Fibroblast of villous mesenchyme (primary cell): ENCODE measurements at regions not wholly inside any gene's neighbourhood (a gene's known extent, or its start where the extent isn't known, plus 50 kb on each side); places are given as distances from the start of the nearest gene placed in this dataset.

Experiments
- DNase-seq: peaks from one replicate; pipeline ENCODE4 v3.0.0-alpha.2; 2010; ENCODE audit warnings: low read depth
- H3K4me3 ChIP-seq: 2 replicates; pipeline ENCODE4 v1.5.1; 2011; ENCODE audit warnings: low read depth, mild to moderate bottlenecking, low read length
- TF ChIP-seq, protein P1 (sequence below): IDR thresholded peaks from 2 replicates; pipeline ENCODE4 v1.5.1; 2012; ENCODE audit warnings: low read depth, mild to moderate bottlenecking, low read length; ENCODE audit not compliant: insufficient read depth

DNA sequence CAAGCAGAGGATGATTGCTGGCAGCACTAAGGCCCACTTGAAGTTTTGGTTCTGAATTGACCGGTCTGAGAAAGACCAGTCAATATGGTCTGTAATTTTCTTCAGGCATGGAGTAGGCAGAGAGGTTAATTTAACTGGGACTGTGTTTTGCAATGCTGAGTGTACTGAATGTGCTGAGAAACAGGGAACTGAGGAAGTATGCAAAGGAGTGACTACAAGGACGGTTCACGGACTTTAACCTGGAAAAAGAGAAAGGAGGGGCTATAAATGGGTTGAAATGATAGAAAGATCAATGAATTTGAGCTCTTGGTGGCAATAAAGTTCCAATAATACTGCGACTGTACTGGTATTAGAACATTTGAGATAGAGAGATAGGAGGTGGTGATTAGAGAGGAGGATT, 84.5 kb downstream of the MAGEB17 start:
- TF ChIP-seq, protein P1, sequence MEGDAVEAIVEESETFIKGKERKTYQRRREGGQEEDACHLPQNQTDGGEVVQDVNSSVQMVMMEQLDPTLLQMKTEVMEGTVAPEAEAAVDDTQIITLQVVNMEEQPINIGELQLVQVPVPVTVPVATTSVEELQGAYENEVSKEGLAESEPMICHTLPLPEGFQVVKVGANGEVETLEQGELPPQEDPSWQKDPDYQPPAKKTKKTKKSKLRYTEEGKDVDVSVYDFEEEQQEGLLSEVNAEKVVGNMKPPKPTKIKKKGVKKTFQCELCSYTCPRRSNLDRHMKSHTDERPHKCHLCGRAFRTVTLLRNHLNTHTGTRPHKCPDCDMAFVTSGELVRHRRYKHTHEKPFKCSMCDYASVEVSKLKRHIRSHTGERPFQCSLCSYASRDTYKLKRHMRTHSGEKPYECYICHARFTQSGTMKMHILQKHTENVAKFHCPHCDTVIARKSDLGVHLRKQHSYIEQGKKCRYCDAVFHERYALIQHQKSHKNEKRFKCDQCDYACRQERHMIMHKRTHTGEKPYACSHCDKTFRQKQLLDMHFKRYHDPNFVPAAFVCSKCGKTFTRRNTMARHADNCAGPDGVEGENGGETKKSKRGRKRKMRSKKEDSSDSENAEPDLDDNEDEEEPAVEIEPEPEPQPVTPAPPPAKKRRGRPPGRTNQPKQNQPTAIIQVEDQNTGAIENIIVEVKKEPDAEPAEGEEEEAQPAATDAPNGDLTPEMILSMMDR = no peak
- H3K4me3 ChIP-seq = no peak overlapping the region
- DNase-seq = no peak

DNA sequence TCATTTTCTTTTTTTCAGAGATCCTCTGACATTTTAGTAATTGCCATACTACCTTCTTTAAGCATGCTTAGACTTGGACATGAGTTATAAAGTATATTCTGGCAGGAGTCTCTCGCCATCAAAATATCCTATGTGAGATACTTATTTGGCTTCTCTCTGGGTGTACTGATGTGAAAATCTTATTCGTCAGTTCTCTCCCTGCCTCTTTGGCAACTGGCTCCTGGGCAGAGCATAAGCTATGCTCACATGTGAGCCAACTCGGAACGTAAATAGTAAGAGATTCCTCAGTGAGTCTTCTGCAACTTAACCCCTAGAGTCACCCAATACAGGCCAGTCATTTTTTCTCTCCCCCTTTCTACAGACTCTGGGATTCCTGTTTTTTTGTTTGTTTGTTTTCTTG, 91.6 kb downstream of the MAGEB17 start:
- peak; percentile 1 for DNase-seq
- no peak overlapping the region for H3K4me3 ChIP-seq
- TF ChIP-seq, protein P1 = no peak

DNA sequence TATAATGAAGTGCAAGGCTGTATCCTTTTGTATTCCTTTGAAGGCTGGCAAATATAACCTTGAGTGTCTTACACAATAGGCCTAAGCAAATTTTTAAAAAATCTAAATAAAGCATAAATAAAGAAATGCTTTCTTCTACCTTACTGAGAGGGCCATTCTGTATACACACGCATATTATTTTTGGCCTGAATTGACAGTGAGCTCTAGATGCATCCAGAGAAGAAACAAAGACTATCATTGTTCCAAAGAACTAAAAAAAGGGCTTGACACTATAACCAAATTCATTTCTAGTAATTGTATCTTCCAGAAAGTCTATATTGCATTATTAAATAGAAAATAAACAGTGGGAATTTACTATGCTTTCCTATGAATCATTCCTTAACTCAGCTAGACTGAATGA, 100.2 kb downstream of the MAGEB17 start:
- TF ChIP-seq, protein P1 = no peak
- DNase-seq = no peak
- no peak overlapping the region for H3K4me3 ChIP-seq

DNA sequence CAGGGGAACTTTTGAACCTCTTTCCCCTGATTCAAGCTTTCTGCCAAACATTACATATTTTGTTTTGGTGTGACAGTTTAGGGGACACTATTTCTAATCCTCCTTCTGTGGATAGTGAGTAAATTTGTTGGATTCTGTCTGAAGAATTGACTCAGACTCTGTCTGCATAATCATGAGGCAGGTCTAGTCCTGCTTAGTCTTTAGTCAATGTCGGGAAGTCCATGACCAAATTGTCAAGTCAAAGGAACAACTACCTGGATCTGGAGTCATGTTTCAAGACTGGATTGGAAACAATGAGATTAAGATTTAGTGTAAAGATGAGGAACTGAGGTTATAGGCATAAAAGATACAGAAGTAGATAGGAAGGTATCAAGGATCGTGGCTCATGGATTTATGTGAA, 100.9 kb downstream of the MAGEB17 start:
- no peak for DNase-seq

DNA sequence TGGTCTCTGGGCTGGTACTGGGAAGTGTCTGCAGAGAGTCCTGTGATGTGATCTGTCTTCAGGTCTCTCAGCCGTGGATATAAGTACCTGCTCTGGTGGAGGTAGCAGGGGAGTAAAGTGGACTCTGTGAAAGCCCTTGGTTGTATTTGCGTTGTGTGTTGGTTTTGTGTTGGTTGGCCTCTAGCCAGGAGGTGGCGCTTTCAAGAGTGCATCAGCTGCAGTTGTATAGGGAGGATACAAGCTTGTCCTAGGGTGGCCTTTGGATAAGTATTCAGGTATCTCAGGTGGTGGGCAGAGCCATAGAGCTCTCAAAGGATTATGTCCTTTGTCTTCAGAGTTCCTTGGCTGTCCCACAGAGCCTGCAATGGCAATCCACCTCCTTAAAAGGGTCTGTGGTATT, 111.6 kb downstream of the MAGEB17 start:
- H3K4me3 ChIP-seq = no peak overlapping the region
- TF ChIP-seq, protein P1 = no peak
- no peak for DNase-seq

More for the DNA sequence above, 100.9 kb downstream of the MAGEB17 start:
- H3K4me3 ChIP-seq = no peak overlapping the region
- TF ChIP-seq, protein P1 = no peak

DNA sequence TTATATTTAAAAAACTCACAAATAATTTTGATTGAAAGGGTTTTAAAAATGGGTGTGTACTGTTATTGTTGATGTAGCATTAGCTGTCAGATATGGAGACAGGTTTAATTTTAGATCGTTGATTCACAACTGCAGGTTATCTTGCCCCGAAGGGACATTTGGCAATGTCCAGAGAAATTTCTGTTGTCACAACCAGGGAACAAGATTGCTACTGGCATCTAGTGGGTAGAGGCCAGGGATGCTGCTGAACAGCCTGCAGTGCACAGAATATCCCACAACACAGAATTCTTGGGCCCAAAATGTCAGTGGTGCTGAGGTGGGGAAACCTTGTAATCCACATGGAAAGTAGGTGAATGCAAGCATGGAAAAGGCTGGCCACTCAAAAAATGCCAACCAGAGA, 114.9 kb downstream of the MAGEB17 start:
- TF ChIP-seq, protein P1 = no peak
- no peak for DNase-seq
- H3K4me3 ChIP-seq = no peak overlapping the region

DNA sequence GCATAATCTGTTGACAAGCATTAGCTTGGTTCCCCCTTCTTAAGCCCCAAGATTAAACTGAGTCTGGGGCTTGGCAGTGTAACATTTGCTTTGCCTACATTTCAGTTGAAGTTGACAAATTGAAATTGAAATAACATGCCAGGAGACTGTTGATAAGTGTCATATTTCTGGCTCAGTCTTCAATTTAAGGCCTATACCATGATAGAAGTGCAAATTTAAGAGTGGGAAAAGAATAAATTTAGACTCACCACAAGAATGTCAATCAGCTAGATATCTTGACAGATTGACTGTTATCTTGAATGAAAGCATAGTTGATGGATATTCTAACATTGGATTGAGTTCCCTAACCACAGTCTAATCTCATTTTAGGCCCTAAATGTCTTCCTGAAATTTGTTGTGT, 117.6 kb downstream of the MAGEB17 start:
- TF ChIP-seq, protein P1 = no peak
- no peak for DNase-seq
- no peak overlapping the region for H3K4me3 ChIP-seq
